Right lobe of liver (tissue), 4 donors: ENCODE measurements at regions not wholly inside any gene's neighbourhood (a gene's known extent, or its start where the extent isn't known, plus 50 kb on each side); places are given as distances from the start of the nearest gene placed in this dataset.

ENCODE experiments used
- CTCF ChIP-seq, 4 donors: fragments of 200-600 bp in 3 of 4; fragments of 450-650 bp in 1 of 4; IDR thresholded peaks; one replicate each; pipeline versions ENCODE4 v1.5.1 to v1.8.0; 2016 to 2022; ENCODE audit warnings: antibody characterized with exemption in 4 of 4, mild to moderate bottlenecking in 2 of 4
- POLR2A ChIP-seq: fragments of 450-650 bp; IDR thresholded peaks from one replicate; pipeline ENCODE4 v1.6.1; 2017; ENCODE audit warnings: antibody characterized with exemption, mild to moderate bottlenecking
- donor health status: DM: no; HTN: no; CAD: no.
- donor health status: DM: no; HTN: no; CAD: no.
- donor health status: DM: no; HTN: yes; CAD: no.

GRCh38 chr6:126876446-126876845 lies 242.0 kb upstream of the RSPO3 start:
- TF ChIP-seq CTCF (IDR thresholded peaks at IDR 0.05) (no peak), POLR2A (no peak)
